GM12878 (cell line): ENCODE measurements at regions not wholly inside any gene's neighbourhood (a gene's known extent, or its start where the extent isn't known, plus 50 kb on each side); places are given as distances from the start of the nearest gene placed in this dataset.

ENCODE experiments used
- ATAC-seq: fragments of 200-7000 bp; cut with Tn5 transposase; 3 replicates; pipeline ENCODE4 v1.9.1; 2020; ENCODE audit warnings: mild to moderate bottlenecking, moderate library complexity
- BruUV-seq: library from RNA; stranded (reverse); fragments of 400-500 nt; replicated peaks from 2 replicates; lab custom pipeline; 2021; lab: Mats Ljungman, UMichigan
- CTCF ChIA-PET: fragments of 300-600 bp; sonication (Branson Sonifier 250); formaldehyde crosslinking; extraction: SDS; loops from one replicate; lab custom pipeline; 2021; ENCODE audit warnings: inconsistent platforms; lab: Yijun Ruan, JAX
- POLR2A ChIA-PET: fragments of 350-600 bp; formaldehyde crosslinking; extraction: SDS; loops from one replicate; lab custom pipeline; 2021; ENCODE audit warnings: inconsistent platforms; lab: Charles Lee
- RAD21 ChIA-PET: fragments of 300-600 bp; sonication (Branson Sonifier 250); formaldehyde crosslinking; loops from one replicate; lab custom pipeline; 2023; ENCODE audit warnings: antibody characterized with exemption; ENCODE audit not compliant: unreplicated experiment; lab: Charles Lee
- SMC1A ChIA-PET: fragments of 300-600 bp; sonication (Branson Sonifier 250); formaldehyde crosslinking; loops from one replicate; lab custom pipeline; 2023; ENCODE audit not compliant: unreplicated experiment, uncharacterized antibody; lab: Charles Lee
- DNase-seq: peaks from one replicate; pipeline ENCODE4 v3.0.0-alpha.2; 2011; ENCODE audit warnings: low read depth, low spot score
- FAIRE-seq: peaks from 3 replicates; lab custom pipeline; 2011; peaks lifted over from hg19 to GRCh38; lab: Jason Lieb, UNC
- H2AFZ ChIP-seq: 2 replicates; pipeline ENCODE4 v1.6.0; 2011; ENCODE audit warnings: low read depth, low read length, control low read depth; ENCODE audit not compliant: control insufficient read depth
- H3K27ac ChIP-seq: 2 replicates; pipeline ENCODE4 v1.5.1; 2011; ENCODE audit warnings: control low read depth; ENCODE audit not compliant: control insufficient read depth, insufficient read depth
- H3K27me3 ChIP-seq, 2 experiments: replicated peaks in 1 of 2; 2 replicates each; pipeline versions ENCODE4 v1.6.0 to v1.6.1; 2011; ENCODE audit warnings: low read length in 1 of 2; ENCODE audit not compliant: control insufficient read depth in 2 of 2, insufficient read depth in 2 of 2
- H3K36me3 ChIP-seq, 2 experiments: 2 replicates each; pipeline ENCODE4 v1.5.1; 2011; ENCODE audit warnings: low read length in 1 of 2; ENCODE audit not compliant: control insufficient read depth in 2 of 2, insufficient read depth in 2 of 2
- H3K4me1 ChIP-seq: 2 replicates; pipeline ENCODE4 v1.6.1; 2011; ENCODE audit warnings: mild to moderate bottlenecking, low read length, moderate library complexity, mixed read lengths; ENCODE audit not compliant: control insufficient read depth, insufficient read depth
- H3K4me2 ChIP-seq: 2 replicates; pipeline ENCODE4 v1.6.0; 2011; ENCODE audit warnings: control low read depth; ENCODE audit not compliant: control insufficient read depth, insufficient read depth
- H3K4me3 ChIP-seq: fragments of 200-600 bp; sonication (generic); 2 replicates; pipeline ENCODE4 v1.5.1; 2016
- H3K79me2 ChIP-seq: 2 replicates; pipeline ENCODE4 v1.6.0; 2011; ENCODE audit warnings: low read length; ENCODE audit not compliant: control insufficient read depth, insufficient read depth
- H3K9ac ChIP-seq: 2 replicates; pipeline ENCODE4 v1.8.0; 2011; ENCODE audit warnings: low read length, control low read depth, mixed read lengths; ENCODE audit not compliant: control insufficient read depth, insufficient read depth
- H3K9me3 ChIP-seq: replicated peaks from 3 replicates; pipeline ENCODE4 v1.5.1; 2011; ENCODE audit warnings: mild to moderate bottlenecking, low read length; ENCODE audit not compliant: control insufficient read depth, insufficient read depth
- H4K20me1 ChIP-seq: 2 replicates; pipeline ENCODE4 v1.6.0; 2011; ENCODE audit not compliant: control insufficient read depth, insufficient read depth
- BMI1 ChIP-seq: fragments of 450-650 bp; IDR thresholded peaks from 2 replicates; pipeline ENCODE4 v1.6.1; 2016; ENCODE audit warnings: mild to moderate bottlenecking, moderate library complexity, borderline replicate concordance
- CREM ChIP-seq: IDR thresholded peaks from 2 replicates; pipeline ENCODE4 v1.6.1; 2014; ENCODE audit warnings: antibody characterized with exemption, low read depth
- DPF2 ChIP-seq: fragments of 450-650 bp; IDR thresholded peaks from 2 replicates; pipeline ENCODE4 v1.6.1; 2017; ENCODE audit warnings: mild to moderate bottlenecking
- E4F1 ChIP-seq: fragments of 450-650 bp; IDR thresholded peaks from 2 replicates; pipeline ENCODE4 v1.6.1; 2018; ENCODE audit warnings: borderline replicate concordance, mild to moderate bottlenecking; ENCODE audit not compliant: partially characterized antibody
- NRF1 ChIP-seq: conservative IDR thresholded peaks from 2 replicates; pipeline ENCODE4 v1.6.1; 2011; ENCODE audit warnings: mild to moderate bottlenecking, low read depth, low read length, improper control_type of control experiment
- RAD21 ChIP-seq: IDR thresholded peaks from 2 replicates; pipeline ENCODE4 v1.6.1; 2011; ENCODE audit warnings: mild to moderate bottlenecking, low read depth, low read length, moderate library complexity; ENCODE audit not compliant: insufficient read depth
- RUNX3 ChIP-seq: IDR thresholded peaks from 2 replicates; pipeline ENCODE4 v1.6.1; 2012; ENCODE audit warnings: low read length, inconsistent platforms
- TCF12 ChIP-seq: IDR thresholded peaks from 2 replicates; pipeline ENCODE4 v1.6.1; 2011; ENCODE audit warnings: low read depth, mild to moderate bottlenecking, low read length
- ZNF687 ChIP-seq: fragments of 450-650 bp; IDR thresholded peaks from 2 replicates; pipeline ENCODE4 v1.6.1; 2017; ENCODE audit warnings: mild to moderate bottlenecking, moderate library complexity
- WGBS: methylation state at CpG from one replicate; pipeline ENCODE4 v1.1.6; 2016; ENCODE audit warnings: low lambda C conversion rate; ENCODE audit not compliant: insufficient replicate concordance, insufficient coverage; ENCODE audit errors: missing lambda C conversion rate; 5-methylcytosine and 5-hydroxymethylcytosine counted together
- in situ Hi-C: fragments of 300-500 bp; cut with MboI; formaldehyde crosslinking; loops from 9 replicates; pipeline ENCODE4 v1.14.3; 2018; ENCODE audit warnings: mixed read lengths
- intact Hi-C: fragments of 100-400 bp; cut with micrococcal nuclease; formaldehyde crosslinking; loops from one replicate; pipeline ENCODE4 v1.14.2; 2022; ENCODE audit not compliant: unreplicated experiment
- TF ChIP-seq, protein P1 (sequence below): IDR thresholded peaks from 2 replicates; pipeline ENCODE4 v1.6.1; 2012; ENCODE audit warnings: low read depth, low read length, improper control_type of control experiment

GRCh38 chr3:54014067-54014466 is 108.3 kb upstream of the CACNA2D3 start:
- no peaks in the 10 kb centered on the region for H3K27me3 ChIP-seq
- no peaks in the 10 kb centered on the region for H3K4me1 ChIP-seq
- ChIA-PET SMC1A (interaction anchor here (1.0 kb wide), 1 partner anchor 11 kb away, joined by 3 read pairs; no protein-coding TSS in a partner anchor), CTCF (no interaction called here), RAD21 (no interaction called here), POLR2A (no interaction called here)
- H3K4me3 ChIP-seq, result no peak overlapping the region
- H3K4me2 ChIP-seq, result no peak overlapping the region
- H4K20me1 ChIP-seq, result no peaks in the 10 kb centered on the region
- ATAC-seq, result no peak
- 35% methylated on average over 3 of the region's 3 CpGs for WGBS
- no peak for FAIRE-seq
- intact Hi-C loops, result no loop called here
- H3K9me3 ChIP-seq, result no peaks in the 10 kb centered on the region
- no peak overlapping the region for H3K9ac ChIP-seq
- H2AFZ ChIP-seq, result no peak overlapping the region
- in situ Hi-C loops, result no loop called here
- BruUV-seq, result no TSS peak
- no peaks in the 10 kb centered on the region for H3K79me2 ChIP-seq
- H3K36me3 ChIP-seq, result no peaks in the 10 kb centered on the region
- no peak for TF ChIP-seq CREM
- TF ChIP-seq, protein P1, sequence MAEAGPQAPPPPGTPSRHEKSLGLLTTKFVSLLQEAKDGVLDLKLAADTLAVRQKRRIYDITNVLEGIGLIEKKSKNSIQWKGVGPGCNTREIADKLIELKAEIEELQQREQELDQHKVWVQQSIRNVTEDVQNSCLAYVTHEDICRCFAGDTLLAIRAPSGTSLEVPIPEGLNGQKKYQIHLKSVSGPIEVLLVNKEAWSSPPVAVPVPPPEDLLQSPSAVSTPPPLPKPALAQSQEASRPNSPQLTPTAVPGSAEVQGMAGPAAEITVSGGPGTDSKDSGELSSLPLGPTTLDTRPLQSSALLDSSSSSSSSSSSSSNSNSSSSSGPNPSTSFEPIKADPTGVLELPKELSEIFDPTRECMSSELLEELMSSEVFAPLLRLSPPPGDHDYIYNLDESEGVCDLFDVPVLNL, result no peak
- no peak for TF ChIP-seq E4F1
- TF ChIP-seq ZNF687, result no peak
- TF ChIP-seq DPF2, result no peak
- TF ChIP-seq NRF1, result no peak
- TF ChIP-seq RAD21, result no peak
- TF ChIP-seq TCF12, result no peak
- no peak for TF ChIP-seq BMI1
- TF ChIP-seq RUNX3, result no peak
- DNase-seq, result no peak
- no peak overlapping the region for H3K27ac ChIP-seq
